ENCODE measurements at regions not wholly inside any gene's neighbourhood (a gene's known extent, or its start where the extent isn't known, plus 50 kb on each side); places are given as distances from the start of the nearest gene placed in this dataset.

GRCh38 chr18:48488388-48488850, 50.4 kb upstream of the CTIF start:
- peak; percentile 63 to 81 for DNase-seq
- H3K9me3 ChIP-seq = peaks cover 0 to 5% (median 0%) of the 10 kb centered on the region in 11 donors
- H3K27ac ChIP-seq = peak overlapping the region in 5 of 10 donors; percentile 46 to 75 (median 72)
- no peak overlapping the region for H3K4me3 ChIP-seq
- WGBS, 2 donors = 12 to 24% methylated on average over 3 of the region's 3 CpGs
- intact Hi-C loops (cut with DNase I) = loop anchor here in 4 of 10 donors (5.0 to 10.0 kb wide), 4 partner anchors 44 to 106 kb away; partner anchors contain the start of gene CTIF (in 1 of the 4)
- H3K27me3 ChIP-seq = no peaks in the 10 kb centered on the region
- H3K4me1 ChIP-seq = peaks cover 0 to 37% (median 16%) of the 10 kb centered on the region in 9 donors
- no peaks in the 10 kb centered on the region for H3K36me3 ChIP-seq
- no peak for TF ChIP-seq CTCF (IDR thresholded peaks at IDR 0.05)
- peak; percentile 79 to 95 (median 91) for ATAC-seq

GRCh38 chr18:48486754-48487153, 52.1 kb upstream of the CTIF start:
- Histone ChIP-seq H3K4me3 (no peak overlapping the region), H3K36me3 (no peaks in the 10 kb centered on the region), H3K27me3 (no peaks in the 10 kb centered on the region), H3K9me3 (peaks cover 0 to 5% (median 0%) of the 10 kb centered on the region in 11 donors), H3K4me1 (peaks cover 0 to 32% (median 12%) of the 10 kb centered on the region in 9 donors), H3K27ac (no peak overlapping the region)
- 50% methylated on average over 2 of the region's 2 CpGs for WGBS, 2 donors
- intact Hi-C loops (cut with DNase I) = loop anchor here in 4 of 10 donors (5.0 to 10.0 kb wide), 4 partner anchors 46 to 108 kb away; partner anchors contain the start of gene CTIF (in 1 of the 4)
- no peak for ATAC-seq
- DNase-seq = no peak
- no peak for TF ChIP-seq CTCF (IDR thresholded peaks at IDR 0.05)

GRCh38 chr18:48485828-48486405, 52.9 kb upstream of the CTIF start:
- intact Hi-C loops (cut with DNase I) = loop anchor here in 4 of 10 donors (5.0 to 10.0 kb wide), 4 partner anchors 46 to 109 kb away; partner anchors contain the start of gene CTIF (in 1 of the 4)
- DNase-seq (no peak), ATAC-seq (no peak)
- H3K36me3 ChIP-seq = no peaks in the 10 kb centered on the region
- WGBS, 2 donors = 76 to 77% methylated on average over 5 of the region's 5 CpGs
- peaks cover 0 to 27% (median 12%) of the 10 kb centered on the region in 9 donors for H3K4me1 ChIP-seq
- no peak overlapping the region for H3K27ac ChIP-seq
- H3K9me3 ChIP-seq = peaks cover 0 to 5% (median 0%) of the 10 kb centered on the region in 11 donors
- no peaks in the 10 kb centered on the region for H3K27me3 ChIP-seq
- H3K4me3 ChIP-seq = no peak overlapping the region
- no peak for TF ChIP-seq CTCF (IDR thresholded peaks at IDR 0.05)

- 84 to 94% methylated on average over 2 of the region's 2 CpGs for WGBS, 2 donors
- H3K36me3 ChIP-seq = no peaks in the 10 kb centered on the region
- intact Hi-C loops (cut with DNase I) = loop anchor here in 2 of 10 donors (10.0 kb wide), 2 partner anchors 54 to 114 kb away; partner anchors contain the start of gene CTIF (in 1 of the 2)
- no peak overlapping the region for H3K27ac ChIP-seq
- no peak for ATAC-seq
- peaks cover 0 to 4% (median 0%) of the 10 kb centered on the region in 9 donors for H3K4me1 ChIP-seq
- DNase-seq = no peak
- H3K27me3 ChIP-seq = no peaks in the 10 kb centered on the region
- no peak overlapping the region for H3K4me3 ChIP-seq
- peaks cover 0 to 7% (median 0%) of the 10 kb centered on the region in 11 donors for H3K9me3 ChIP-seq
- no peak for TF ChIP-seq CTCF (IDR thresholded peaks at IDR 0.05)
Observed at GRCh38 chr18:48481092-48481491, 57.7 kb upstream of the CTIF start.

Data from heart right ventricle (tissue), 16 donors.